ENCODE measurements at regions not wholly inside any gene's neighbourhood (a gene's known extent, or its start where the extent isn't known, plus 50 kb on each side); places are given as distances from the start of the nearest gene placed in this dataset.

DNA sequence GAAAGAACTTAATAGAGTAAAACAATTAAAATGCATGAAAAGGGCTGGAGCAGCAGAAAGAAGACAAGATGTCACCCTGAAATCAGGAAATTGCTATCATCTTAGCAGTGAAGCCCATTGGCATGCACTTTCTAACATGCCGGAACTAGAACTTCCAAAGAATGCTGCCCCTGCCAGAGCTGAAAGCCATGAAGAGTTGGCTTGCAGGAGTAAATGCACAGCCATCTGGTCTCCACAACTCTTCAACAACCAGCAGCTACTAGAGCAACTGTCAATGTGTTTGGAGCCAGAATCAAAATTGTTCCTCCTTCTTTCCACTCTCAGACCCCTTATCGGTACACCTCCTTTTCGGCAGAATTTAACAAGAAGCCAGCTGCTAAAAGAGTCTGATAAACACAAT is 414.1 kb downstream of the KCNH5 start:
- H3K9me3 ChIP-seq, result peaks cover 4% of the 10 kb centered on the region; the same call in 1 of the 2 replicates
- H3K27me3 ChIP-seq (replicated peaks; ENCODE audit: control insufficient read depth, insufficient read depth, low read length), result no peaks in the 10 kb centered on the region
- POLR2A ChIA-PET, result no interaction called here
- no peak for DNase-seq
- H3K27me3 Mint-ChIP-seq (ENCODE audit: insufficient read depth, unreplicated experiment), result no peaks in the 10 kb centered on the region
- no TSS peak for BruUV-seq (replicated peaks)
- no peaks in the 10 kb centered on the region for H3K36me3 ChIP-seq (ENCODE audit: control insufficient read depth, insufficient read depth, low read length)
- no peaks in the 10 kb centered on the region for H3K4me1 ChIP-seq
- TF ChIP-seq, protein P1, sequence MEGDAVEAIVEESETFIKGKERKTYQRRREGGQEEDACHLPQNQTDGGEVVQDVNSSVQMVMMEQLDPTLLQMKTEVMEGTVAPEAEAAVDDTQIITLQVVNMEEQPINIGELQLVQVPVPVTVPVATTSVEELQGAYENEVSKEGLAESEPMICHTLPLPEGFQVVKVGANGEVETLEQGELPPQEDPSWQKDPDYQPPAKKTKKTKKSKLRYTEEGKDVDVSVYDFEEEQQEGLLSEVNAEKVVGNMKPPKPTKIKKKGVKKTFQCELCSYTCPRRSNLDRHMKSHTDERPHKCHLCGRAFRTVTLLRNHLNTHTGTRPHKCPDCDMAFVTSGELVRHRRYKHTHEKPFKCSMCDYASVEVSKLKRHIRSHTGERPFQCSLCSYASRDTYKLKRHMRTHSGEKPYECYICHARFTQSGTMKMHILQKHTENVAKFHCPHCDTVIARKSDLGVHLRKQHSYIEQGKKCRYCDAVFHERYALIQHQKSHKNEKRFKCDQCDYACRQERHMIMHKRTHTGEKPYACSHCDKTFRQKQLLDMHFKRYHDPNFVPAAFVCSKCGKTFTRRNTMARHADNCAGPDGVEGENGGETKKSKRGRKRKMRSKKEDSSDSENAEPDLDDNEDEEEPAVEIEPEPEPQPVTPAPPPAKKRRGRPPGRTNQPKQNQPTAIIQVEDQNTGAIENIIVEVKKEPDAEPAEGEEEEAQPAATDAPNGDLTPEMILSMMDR (IDR thresholded peaks at IDR 0.05; ENCODE audit: insufficient read depth in 1 of 2, low read depth in 1 of 2, low read length in 1 of 2, severe bottlenecking in 1 of 2, unreplicated experiment in 1 of 2), result no peak
- no peak overlapping the region for H3K4me3 ChIP-seq (ENCODE audit: low read depth, low read length)
- CTCF ChIA-PET, result no interaction called here
- H3K36me3 Mint-ChIP-seq (ENCODE audit: insufficient read depth, unreplicated experiment), result no peaks in the 10 kb centered on the region
- no peaks in the 10 kb centered on the region for H3K4me1 Mint-ChIP-seq (ENCODE audit: low read depth, unreplicated experiment)
- H3K9me3 Mint-ChIP-seq (ENCODE audit: unreplicated experiment), result peaks cover 21% of the 10 kb centered on the region
- intact Hi-C loops (cut with micrococcal nuclease; ENCODE audit: unreplicated experiment), result no loop called here
- no peak overlapping the region for H3K4me3 Mint-ChIP-seq (ENCODE audit: unreplicated experiment)
- no peak overlapping the region for H3K27ac Mint-ChIP-seq (ENCODE audit: unreplicated experiment)

DNA sequence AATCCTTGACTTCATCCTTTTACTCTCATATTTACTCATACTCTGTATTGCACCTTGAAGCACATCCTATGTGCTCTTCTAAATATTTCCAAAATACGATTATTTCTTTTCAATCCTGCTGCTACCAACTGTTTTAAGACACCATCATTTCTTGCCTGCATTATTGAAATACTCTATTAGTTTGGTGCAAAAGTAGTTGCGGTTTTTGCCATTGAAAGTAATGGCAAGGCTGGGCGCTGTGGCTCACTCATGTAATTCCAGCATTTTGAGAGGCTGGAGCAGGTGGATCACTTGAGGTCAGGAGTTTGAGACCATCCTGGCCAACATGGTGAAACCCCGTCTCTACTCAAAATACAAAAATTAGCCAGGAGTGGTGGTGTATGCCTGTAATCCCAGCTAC is 412.5 kb downstream of the KCNH5 start:
- Mint-ChIP-seq H3K36me3 (ENCODE audit: insufficient read depth, unreplicated experiment) (no peaks in the 10 kb centered on the region), H3K4me1 (ENCODE audit: low read depth, unreplicated experiment) (no peaks in the 10 kb centered on the region), H3K27ac (ENCODE audit: unreplicated experiment) (no peak overlapping the region), H3K4me3 (ENCODE audit: unreplicated experiment) (no peak overlapping the region), H3K27me3 (ENCODE audit: insufficient read depth, unreplicated experiment) (no peaks in the 10 kb centered on the region), H3K9me3 (ENCODE audit: unreplicated experiment) (peaks cover 21% of the 10 kb centered on the region)
- Histone ChIP-seq H3K9me3 (peaks cover 6% of the 10 kb centered on the region; the same call in 1 of the 2 replicates), H3K36me3 (ENCODE audit: control insufficient read depth, insufficient read depth, low read length) (no peaks in the 10 kb centered on the region), H3K4me3 (ENCODE audit: low read depth, low read length) (no peak overlapping the region), H3K4me1 (no peaks in the 10 kb centered on the region), H3K27me3 (replicated peaks; ENCODE audit: control insufficient read depth, insufficient read depth, low read length) (no peaks in the 10 kb centered on the region)
- TF ChIP-seq, protein P1 (IDR thresholded peaks at IDR 0.05; ENCODE audit: insufficient read depth in 1 of 2, low read depth in 1 of 2, low read length in 1 of 2, severe bottlenecking in 1 of 2, unreplicated experiment in 1 of 2), result no peak
- BruUV-seq (replicated peaks), result no TSS peak
- DNase-seq, result no peak
- intact Hi-C loops (cut with micrococcal nuclease; ENCODE audit: unreplicated experiment), result no loop called here
- CTCF ChIA-PET, result no interaction called here
- POLR2A ChIA-PET, result no interaction called here

DNA sequence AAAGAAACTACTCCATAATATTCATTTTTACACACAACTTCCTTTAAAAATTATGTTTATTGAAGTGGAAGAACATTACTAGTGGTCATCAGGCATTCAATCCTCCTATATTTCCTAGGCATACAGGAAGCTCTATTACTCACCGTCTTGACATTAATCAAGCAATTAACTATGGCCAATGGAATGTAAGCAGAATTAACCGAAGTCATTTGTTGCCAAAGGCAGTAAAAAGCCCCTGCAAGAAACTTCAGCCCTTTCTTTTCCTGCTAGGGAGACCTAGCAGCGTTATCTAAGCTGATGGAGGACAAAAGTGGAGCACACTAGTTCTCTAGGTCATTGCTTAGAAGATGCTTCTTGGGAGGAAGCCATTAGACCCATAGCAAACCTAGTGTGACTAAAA is 399.6 kb downstream of the KCNH5 start:
- H3K4me1 Mint-ChIP-seq (ENCODE audit: low read depth, unreplicated experiment), result no peaks in the 10 kb centered on the region
- no peak overlapping the region for H3K27ac Mint-ChIP-seq (ENCODE audit: unreplicated experiment)
- POLR2A ChIA-PET, result no interaction called here
- TF ChIP-seq, protein P1 (IDR thresholded peaks at IDR 0.05; ENCODE audit: insufficient read depth in 1 of 2, low read depth in 1 of 2, low read length in 1 of 2, severe bottlenecking in 1 of 2, unreplicated experiment in 1 of 2), result no peak
- no TSS peak for BruUV-seq (replicated peaks)
- H3K4me3 Mint-ChIP-seq (ENCODE audit: unreplicated experiment), result no peak overlapping the region
- Histone ChIP-seq H3K9me3 (no peaks in the 10 kb centered on the region), H3K4me1 (no peaks in the 10 kb centered on the region), H3K27me3 (replicated peaks; ENCODE audit: control insufficient read depth, insufficient read depth, low read length) (no peaks in the 10 kb centered on the region), H3K4me3 (ENCODE audit: low read depth, low read length) (no peak overlapping the region), H3K36me3 (ENCODE audit: control insufficient read depth, insufficient read depth, low read length) (no peaks in the 10 kb centered on the region)
- no peaks in the 10 kb centered on the region for H3K27me3 Mint-ChIP-seq (ENCODE audit: insufficient read depth, unreplicated experiment)
- intact Hi-C loops (cut with micrococcal nuclease; ENCODE audit: unreplicated experiment), result no loop called here
- no peak for DNase-seq
- CTCF ChIA-PET, result no interaction called here
- no peaks in the 10 kb centered on the region for H3K9me3 Mint-ChIP-seq (ENCODE audit: unreplicated experiment)
- no peaks in the 10 kb centered on the region for H3K36me3 Mint-ChIP-seq (ENCODE audit: insufficient read depth, unreplicated experiment)
